Breast epithelium (tissue), 3 donors: ENCODE measurements at regions not wholly inside any gene's neighbourhood (a gene's known extent, or its start where the extent isn't known, plus 50 kb on each side); places are given as distances from the start of the nearest gene placed in this dataset.

ENCODE experiments used
- CTCF ChIP-seq, 3 donors: fragments of 450-650 bp; IDR thresholded peaks; one replicate each; pipeline ENCODE4 v1.5.1; 2016 to 2017; ENCODE audit warnings: antibody characterized with exemption in 3 of 3, mild to moderate bottlenecking in 3 of 3, moderate library complexity in 3 of 3
- POLR2A ChIP-seq: fragments of 450-650 bp; IDR thresholded peaks from one replicate; pipeline ENCODE4 v1.6.1; 2016; ENCODE audit warnings: antibody characterized with exemption, mild to moderate bottlenecking, moderate library complexity

DNA sequence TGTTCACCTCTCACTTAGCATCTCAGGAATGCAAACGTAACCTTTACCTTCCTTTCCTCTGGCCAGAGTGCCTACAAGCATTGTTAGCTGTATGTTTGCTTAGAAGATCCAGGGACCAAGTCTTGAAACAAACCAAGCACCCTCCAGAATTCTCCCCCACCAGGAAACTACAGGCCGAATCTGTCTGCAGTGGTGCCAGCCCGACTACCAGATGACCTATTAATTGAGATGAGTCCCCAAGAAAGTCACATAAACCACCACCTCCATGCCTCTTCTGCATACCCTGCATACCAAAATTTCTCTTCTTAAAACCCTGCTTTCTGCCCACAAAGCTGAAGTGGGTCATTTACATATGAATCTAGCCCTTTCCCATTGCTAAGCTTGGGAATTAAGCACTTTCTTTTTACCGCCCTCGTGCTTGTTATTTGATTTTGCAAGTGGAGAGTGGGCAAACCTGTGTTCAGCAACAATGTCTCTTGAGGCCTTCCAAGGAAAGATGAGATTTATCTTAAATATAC, 1239.1 kb downstream of the CDH12 start:
- TF ChIP-seq CTCF (IDR thresholded peaks at IDR 0.05) (no peak), POLR2A (no peak)
